ENCODE measurements at regions not wholly inside any gene's neighbourhood (a gene's known extent, or its start where the extent isn't known, plus 50 kb on each side); places are given as distances from the start of the nearest gene placed in this dataset.

GRCh38 chr12:43087195-43088091 is 464.6 kb downstream of the ADAMTS20 start:
- no peak for DNase-seq

GRCh38 chr12:43079476-43079875 is 472.5 kb downstream of the ADAMTS20 start:
- DNase-seq, result no peak

- DNase-seq, result no peak
Observed at GRCh38 chr12:43078976-43079375, 473.0 kb downstream of the ADAMTS20 start.

- no peak for DNase-seq
Observed at GRCh38 chr12:43072431-43072830, 479.6 kb downstream of the ADAMTS20 start.

GRCh38 chr12:43069768-43070221 is 480.2 kb upstream of the PRICKLE1 start:
- no peak for DNase-seq

- no peak for DNase-seq
Observed at GRCh38 chr12:43066471-43066870, 476.9 kb upstream of the PRICKLE1 start.

- no peak for DNase-seq
Observed at GRCh38 chr12:43063650-43064049, 474.1 kb upstream of the PRICKLE1 start.

- DNase-seq, result no peak
Observed at GRCh38 chr12:43062201-43062895, 472.8 kb upstream of the PRICKLE1 start.

- DNase-seq, result no peak
Observed at GRCh38 chr12:43060742-43061141, 471.2 kb upstream of the PRICKLE1 start.

GRCh38 chr12:43058616-43059015 is 469.1 kb upstream of the PRICKLE1 start:
- DNase-seq, result no peak

GRCh38 chr12:43057566-43057965 is 468.0 kb upstream of the PRICKLE1 start:
- no peak for DNase-seq

- DNase-seq, result no peak
Observed at GRCh38 chr12:43054085-43054484, 464.5 kb upstream of the PRICKLE1 start.

GRCh38 chr12:43052441-43052840 is 462.9 kb upstream of the PRICKLE1 start:
- no peak for DNase-seq

GRCh38 chr12:43044241-43044640 is 454.7 kb upstream of the PRICKLE1 start:
- DNase-seq, result no peak

GRCh38 chr12:43038991-43039390 is 449.4 kb upstream of the PRICKLE1 start:
- no peak for DNase-seq

GRCh38 chr12:43029971-43030370 is 440.4 kb upstream of the PRICKLE1 start:
- no peak for DNase-seq

- DNase-seq, result no peak
Observed at GRCh38 chr12:43028826-43029225, 439.3 kb upstream of the PRICKLE1 start.

- no peak for DNase-seq
Observed at GRCh38 chr12:43022838-43023237, 433.3 kb upstream of the PRICKLE1 start.

GRCh38 chr12:43015090-43015737 is 425.7 kb upstream of the PRICKLE1 start:
- DNase-seq, result no peak

GRCh38 chr12:43011383-43011926 is 421.9 kb upstream of the PRICKLE1 start:
- DNase-seq, result no peak

GRCh38 chr12:43009846-43010240 is 420.3 kb upstream of the PRICKLE1 start:
- DNase-seq, result no peak

- no peak for DNase-seq
Observed at GRCh38 chr12:43008953-43009845, 419.7 kb upstream of the PRICKLE1 start.
